C4-2B (cell line): ENCODE measurements at regions not wholly inside any gene's neighbourhood (a gene's known extent, or its start where the extent isn't known, plus 50 kb on each side); places are given as distances from the start of the nearest gene placed in this dataset.
"Not testable (repeated sequence)": the region's sequence is repeated elsewhere in the genome, so short reads cannot be mapped to it uniquely, and the experiment has no call there.

ENCODE experiments used
- H3K27ac ChIP-seq: fragments of 450-650 bp; 2 replicates; pipeline ENCODE4 v1.5.1; 2017
- ZFX ChIP-seq: fragments of 450-650 bp; IDR thresholded peaks from 2 replicates; pipeline ENCODE4 v1.6.1; 2017
- TF ChIP-seq, protein P1 (sequence below): fragments of 450-650 bp; conservative IDR thresholded peaks from 2 replicates; pipeline ENCODE4 v1.5.1; 2017; ENCODE audit warnings: mild to moderate bottlenecking

GRCh38 chr6:14889188-14889587 is 356.7 kb upstream of the JARID2 start:
- TF ChIP-seq, protein P1, sequence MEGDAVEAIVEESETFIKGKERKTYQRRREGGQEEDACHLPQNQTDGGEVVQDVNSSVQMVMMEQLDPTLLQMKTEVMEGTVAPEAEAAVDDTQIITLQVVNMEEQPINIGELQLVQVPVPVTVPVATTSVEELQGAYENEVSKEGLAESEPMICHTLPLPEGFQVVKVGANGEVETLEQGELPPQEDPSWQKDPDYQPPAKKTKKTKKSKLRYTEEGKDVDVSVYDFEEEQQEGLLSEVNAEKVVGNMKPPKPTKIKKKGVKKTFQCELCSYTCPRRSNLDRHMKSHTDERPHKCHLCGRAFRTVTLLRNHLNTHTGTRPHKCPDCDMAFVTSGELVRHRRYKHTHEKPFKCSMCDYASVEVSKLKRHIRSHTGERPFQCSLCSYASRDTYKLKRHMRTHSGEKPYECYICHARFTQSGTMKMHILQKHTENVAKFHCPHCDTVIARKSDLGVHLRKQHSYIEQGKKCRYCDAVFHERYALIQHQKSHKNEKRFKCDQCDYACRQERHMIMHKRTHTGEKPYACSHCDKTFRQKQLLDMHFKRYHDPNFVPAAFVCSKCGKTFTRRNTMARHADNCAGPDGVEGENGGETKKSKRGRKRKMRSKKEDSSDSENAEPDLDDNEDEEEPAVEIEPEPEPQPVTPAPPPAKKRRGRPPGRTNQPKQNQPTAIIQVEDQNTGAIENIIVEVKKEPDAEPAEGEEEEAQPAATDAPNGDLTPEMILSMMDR = no peak
- TF ChIP-seq ZFX = no peak
- no peak overlapping the region for H3K27ac ChIP-seq

GRCh38 chr6:14889611-14890593 is 356.0 kb upstream of the JARID2 start:
- peak overlapping the region; percentile 52 for H3K27ac ChIP-seq
- TF ChIP-seq, protein P1 = no peak
- TF ChIP-seq ZFX = no peak

DNA sequence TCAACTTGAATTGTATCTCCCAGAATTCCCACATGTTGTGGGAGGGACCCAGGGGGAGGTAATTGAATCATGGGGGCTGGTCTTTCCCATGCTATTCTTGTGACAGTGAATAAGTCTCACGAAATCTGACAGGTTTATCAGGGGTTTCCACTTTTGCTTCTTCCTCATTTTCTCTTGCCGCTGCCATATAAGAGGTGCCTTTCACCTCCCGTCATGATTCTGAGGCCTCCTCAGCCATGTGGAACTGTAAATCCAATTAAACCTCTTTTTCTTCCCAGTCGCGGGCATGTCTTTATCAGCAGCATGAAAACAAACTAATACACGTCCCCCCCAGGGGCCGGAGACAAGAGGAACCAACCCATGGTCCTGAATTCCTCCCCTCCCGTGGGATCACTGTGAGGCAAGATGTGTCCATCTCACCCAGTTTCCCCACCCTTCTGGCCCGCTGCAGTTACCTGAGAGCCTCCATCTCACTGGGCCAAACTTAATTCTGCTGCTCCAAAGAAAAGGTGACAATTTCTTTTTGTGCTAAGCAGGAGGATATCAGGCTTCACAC is 354.0 kb upstream of the JARID2 start:
- not testable (repeated sequence) for H3K27ac ChIP-seq

DNA sequence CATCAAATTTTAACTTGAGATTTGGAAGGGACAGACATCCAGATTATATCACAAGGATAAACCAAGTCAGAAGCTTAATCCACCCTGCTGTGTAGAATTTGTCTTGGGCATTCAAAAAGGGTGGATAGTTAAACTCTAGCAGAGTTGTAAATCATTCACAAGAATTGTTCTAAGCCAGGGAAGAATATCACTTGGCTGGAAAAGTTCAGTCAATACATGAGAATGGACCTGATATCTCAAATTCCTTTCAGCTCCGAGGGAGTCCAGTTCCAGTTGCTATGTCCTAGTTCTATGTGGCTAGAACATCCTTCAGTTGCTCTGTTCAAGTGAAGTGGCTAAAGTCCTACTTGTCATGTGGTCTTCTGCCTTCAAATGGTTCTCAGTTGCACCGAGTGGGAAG is 351.8 kb upstream of the JARID2 start:
- TF ChIP-seq, protein P1 = no peak
- no peak for TF ChIP-seq ZFX

GRCh38 chr6:14896475-14896874 is 349.4 kb upstream of the JARID2 start:
- H3K27ac ChIP-seq = no peak overlapping the region
- no peak for TF ChIP-seq ZFX
- TF ChIP-seq, protein P1 = no peak

More for the DNA sequence above, 351.8 kb upstream of the JARID2 start:
- H3K27ac ChIP-seq = no peak overlapping the region

- H3K27ac ChIP-seq = no peak overlapping the region
- TF ChIP-seq, protein P1 = no peak
- no peak for TF ChIP-seq ZFX
Measured at GRCh38 chr6:14897831-14898230, 348.0 kb upstream of the JARID2 start.

DNA sequence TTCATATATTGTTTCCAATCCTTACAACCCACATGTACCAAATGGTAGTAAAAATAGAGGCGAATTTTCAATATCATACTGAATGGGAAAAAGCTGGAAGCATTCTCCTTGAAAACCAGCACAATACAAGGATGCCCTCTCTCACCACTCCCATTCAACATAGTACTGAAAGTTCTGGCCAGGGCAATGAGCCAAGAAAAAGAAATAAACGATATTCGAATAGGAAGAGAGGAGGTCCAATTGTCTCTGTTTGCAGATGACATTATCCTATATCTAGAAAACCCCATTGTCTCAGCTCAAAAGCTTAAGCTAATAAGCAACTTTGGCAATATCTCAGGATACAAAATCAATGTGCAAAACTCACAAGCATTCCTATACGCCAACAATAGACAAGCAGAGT is 346.4 kb upstream of the JARID2 start:
- not testable (repeated sequence) for H3K27ac ChIP-seq

DNA sequence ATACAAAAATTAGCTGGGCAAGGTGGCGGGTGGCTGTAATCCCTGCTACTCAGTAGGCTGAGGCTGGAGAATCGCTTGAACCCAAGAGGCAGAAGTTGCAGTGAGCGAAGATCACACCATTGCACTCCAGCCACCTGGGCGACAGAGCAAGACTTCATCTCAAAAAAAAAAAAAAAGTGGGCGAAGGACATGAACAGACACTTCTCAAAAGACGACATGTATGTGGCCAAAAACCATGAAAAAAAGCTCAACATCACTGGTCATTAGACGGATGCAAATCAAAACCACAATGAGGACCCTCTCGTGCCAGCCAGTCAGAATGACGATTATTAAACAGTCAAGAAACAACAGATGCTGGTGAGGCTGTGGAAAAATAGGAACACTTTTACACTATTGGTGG is 344.9 kb upstream of the JARID2 start:
- H3K27ac ChIP-seq = no peak overlapping the region
- TF ChIP-seq, protein P1 = no peak
- TF ChIP-seq ZFX = no peak
